ENCODE measurements at regions not wholly inside any gene's neighbourhood (a gene's known extent, or its start where the extent isn't known, plus 50 kb on each side); places are given as distances from the start of the nearest gene placed in this dataset.

GRCh38 chr1:219801156-219801820 lies 127.1 kb downstream of the SLC30A10 start:
- peak; percentile 67 for DNase-seq (ENCODE audit: low spot score)

GRCh38 chr1:219798283-219799030 lies 129.9 kb downstream of the SLC30A10 start:
- no peak for DNase-seq (ENCODE audit: low spot score)

GRCh38 chr1:219797683-219798082 lies 130.7 kb downstream of the SLC30A10 start:
- DNase-seq (ENCODE audit: low spot score): no peak

DNA sequence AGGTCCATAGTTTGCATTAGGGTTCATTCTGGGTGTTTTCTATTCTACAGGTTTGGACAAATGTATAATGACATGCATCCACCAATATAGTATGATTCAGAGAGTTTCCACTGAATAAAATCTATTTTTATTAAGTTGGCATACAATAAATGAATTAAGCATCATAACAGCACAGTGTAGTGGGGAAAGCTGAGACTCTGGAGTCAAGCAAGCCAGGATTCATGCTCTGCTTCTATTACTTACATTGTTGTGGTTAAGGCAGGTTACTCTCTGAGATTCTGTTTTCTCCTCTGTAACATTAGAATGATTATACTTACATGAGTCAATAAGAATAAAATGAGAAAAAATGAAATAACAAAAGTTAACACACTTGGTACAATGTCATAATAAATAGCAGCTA lies 131.3 kb downstream of the SLC30A10 start:
- no peak for DNase-seq (ENCODE audit: low spot score)

- DNase-seq (ENCODE audit: low spot score): no peak
These were observed 132.9 kb downstream of the SLC30A10 start for GRCh38 chr1:219795363-219795917.

- no peak for DNase-seq (ENCODE audit: low spot score)
These were observed 134.1 kb downstream of the SLC30A10 start for GRCh38 chr1:219794085-219794743.

DNA sequence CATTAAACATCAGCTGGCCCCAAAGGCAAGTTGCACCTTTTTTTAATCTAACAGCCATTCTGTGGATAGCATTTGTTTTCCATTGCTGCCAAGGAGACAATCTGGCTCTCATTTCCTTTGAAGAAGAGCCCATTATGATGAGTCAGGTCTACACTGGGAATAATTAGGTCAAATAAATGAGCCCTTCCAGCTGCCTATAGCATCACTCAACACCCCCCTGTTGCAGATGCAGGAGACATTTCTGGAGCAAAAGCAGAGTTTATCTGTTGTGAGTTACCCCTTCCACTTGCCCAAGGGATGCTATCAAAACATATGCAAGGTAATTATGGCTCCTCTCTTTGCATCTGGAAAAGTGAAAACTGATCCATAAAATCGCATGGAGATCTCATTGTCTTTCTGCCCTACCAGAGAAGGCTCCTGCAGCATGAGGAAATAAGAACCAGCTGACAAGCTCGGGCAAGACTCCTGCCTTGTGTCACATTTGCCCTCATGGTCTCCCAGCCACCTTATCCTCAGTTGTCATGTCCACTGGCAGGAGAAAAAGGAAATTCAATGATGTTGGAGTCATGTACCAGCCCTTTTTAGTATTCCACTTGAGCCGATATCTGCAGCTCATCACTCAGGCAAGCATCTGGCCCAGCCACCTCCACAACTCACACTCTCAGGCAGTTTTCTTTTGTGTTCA lies 135.9 kb downstream of the SLC30A10 start:
- DNase-seq (ENCODE audit: low spot score): peak; percentile 54

- DNase-seq (ENCODE audit: low spot score): no peak
These were observed 136.6 kb downstream of the SLC30A10 start for GRCh38 chr1:219791766-219792165.

DNA sequence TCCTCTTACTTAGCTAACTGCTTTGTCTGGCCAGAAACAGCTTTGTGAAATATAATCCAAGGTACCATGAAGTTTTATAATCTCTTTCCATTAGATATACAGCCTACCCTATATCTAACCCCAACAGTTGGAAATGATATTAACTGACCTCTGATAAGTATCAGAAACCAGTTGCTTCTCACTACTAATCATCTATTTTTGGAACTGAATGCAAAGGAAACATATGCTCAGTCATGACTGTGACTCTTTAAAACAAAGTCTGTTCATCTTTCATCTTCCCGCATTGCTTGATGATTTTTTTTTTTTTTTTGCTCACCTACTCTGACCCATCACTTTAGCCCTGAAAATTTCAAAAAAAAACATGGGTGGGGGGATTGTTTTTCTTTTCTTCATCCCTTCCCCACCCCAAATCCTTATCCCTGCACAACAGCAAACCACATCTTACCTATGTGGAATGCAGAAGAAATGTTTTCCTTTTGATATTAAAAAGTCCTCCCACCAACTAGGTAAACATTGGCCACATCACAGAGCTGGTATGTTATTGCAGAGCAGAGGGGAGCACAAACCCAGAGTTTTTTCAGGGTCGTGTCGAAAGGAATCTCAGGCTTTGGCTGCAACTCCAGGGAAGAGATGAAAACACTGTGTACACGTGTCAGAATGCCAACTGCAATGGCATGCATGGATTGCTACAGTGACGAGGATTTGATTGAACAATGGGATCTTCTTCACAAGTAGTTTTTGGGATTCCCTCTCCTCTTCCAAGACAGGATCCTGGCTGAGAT lies 137.3 kb downstream of the SLC30A10 start:
- peak; percentile 94 for DNase-seq (ENCODE audit: low spot score)

- no peak for DNase-seq (ENCODE audit: low spot score)
These were observed 139.7 kb downstream of the SLC30A10 start for GRCh38 chr1:219788700-219789099.

DNA sequence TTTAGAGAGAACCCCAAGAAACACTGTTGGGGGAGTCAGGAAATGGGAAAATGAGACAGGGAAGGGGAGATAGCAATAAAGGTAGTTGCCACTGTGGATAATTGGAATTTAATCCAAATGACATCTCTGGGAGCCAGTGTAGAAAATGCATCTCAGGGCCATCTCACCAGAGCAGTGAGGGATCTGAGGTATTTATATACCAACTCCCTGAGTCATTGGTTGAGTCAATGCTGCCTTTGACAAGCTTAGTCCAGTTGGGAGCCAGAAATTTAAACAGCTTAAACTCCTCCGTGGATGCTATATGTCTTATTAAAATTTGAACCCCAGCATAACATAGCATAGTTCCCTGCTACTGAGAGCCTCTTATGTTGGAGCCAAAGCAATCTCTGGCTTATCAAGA lies 140.3 kb downstream of the SLC30A10 start:
- DNase-seq (ENCODE audit: low spot score): no peak

- peak; percentile 80 for DNase-seq (ENCODE audit: low spot score)
These were observed 143.5 kb downstream of the SLC30A10 start for GRCh38 chr1:219784660-219785381.

GRCh38 chr1:219783605-219784235 lies 144.6 kb downstream of the SLC30A10 start:
- no peak for DNase-seq (ENCODE audit: low spot score)

GRCh38 chr1:219782929-219783328 lies 145.4 kb downstream of the SLC30A10 start:
- DNase-seq (ENCODE audit: low spot score): no peak

GRCh38 chr1:219782311-219782710 lies 146.0 kb downstream of the SLC30A10 start:
- DNase-seq (ENCODE audit: low spot score): no peak

DNA sequence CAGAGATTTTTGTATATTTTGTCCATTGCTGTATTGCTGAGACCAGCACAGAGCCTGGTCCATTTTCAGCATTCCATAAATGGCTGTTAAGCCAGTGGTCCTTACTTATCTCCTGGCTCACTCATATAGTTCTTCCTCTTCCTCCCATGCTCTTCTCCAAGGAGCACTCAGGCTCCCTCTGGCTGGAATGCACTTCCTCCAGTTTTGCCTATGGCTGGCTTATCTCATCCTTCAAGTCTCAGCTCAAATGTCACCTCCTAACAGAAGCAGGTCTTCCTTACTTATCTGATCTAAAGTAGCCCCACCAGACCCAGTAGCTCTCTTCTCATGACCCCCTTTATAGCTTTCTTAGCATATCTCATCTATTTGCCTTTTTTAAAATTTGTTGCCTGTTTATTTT lies 146.9 kb downstream of the SLC30A10 start:
- DNase-seq (ENCODE audit: low spot score): no peak

DNA sequence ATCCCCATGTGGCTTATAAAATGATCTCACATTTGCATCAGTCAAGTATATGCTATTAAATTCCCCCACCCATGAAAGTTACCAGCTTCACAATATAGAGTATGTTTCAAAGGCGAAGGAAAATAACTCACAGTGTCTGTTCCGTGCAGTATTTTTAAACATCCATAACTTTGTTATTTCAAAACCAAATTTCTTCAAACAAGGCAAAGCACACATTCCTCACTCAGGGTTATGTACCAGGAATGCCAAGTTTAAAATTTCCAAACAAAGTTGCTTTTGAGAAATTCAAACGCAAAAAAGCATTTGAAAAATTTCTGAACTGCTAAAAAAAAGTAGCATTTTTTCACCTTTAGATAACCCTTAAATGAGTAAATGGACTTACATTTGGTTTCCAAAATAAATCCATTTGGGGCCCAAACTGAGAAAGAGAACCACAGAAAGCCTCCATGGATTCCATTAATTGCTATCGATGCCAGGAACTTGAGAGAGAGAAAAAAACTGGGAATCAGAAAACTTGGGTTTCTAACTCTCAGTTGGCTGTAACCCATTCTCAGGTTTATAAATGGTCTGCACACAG lies 149.5 kb downstream of the SLC30A10 start:
- DNase-seq (ENCODE audit: low spot score): no peak

- no peak for DNase-seq (ENCODE audit: low spot score)
These were observed 150.2 kb downstream of the SLC30A10 start for GRCh38 chr1:219778110-219778509.

DNA sequence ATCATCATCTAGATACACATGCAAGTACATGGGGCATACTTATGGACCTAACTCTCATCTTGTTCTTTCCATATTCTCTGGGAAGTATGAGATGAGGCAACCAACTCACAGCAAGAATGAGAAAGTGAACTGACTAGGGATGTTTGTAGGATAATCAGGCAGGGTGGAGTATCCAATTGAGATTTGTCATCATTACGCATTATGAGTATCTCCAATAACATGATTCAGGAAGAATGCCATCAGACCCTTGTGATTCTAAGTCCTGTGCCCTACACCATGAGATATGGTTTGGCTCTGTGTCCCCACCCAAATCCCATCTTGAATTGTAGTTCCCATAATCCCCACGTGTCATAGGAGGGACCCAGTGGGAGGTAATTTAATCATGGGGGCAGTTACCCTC lies 154.0 kb downstream of the SLC30A10 start:
- DNase-seq (ENCODE audit: low spot score): no peak

- DNase-seq (ENCODE audit: low spot score): no peak
These were observed 154.6 kb downstream of the SLC30A10 start for GRCh38 chr1:219773775-219774174.

Measured in SW480 (cell line).